ENCODE measurements at regions not wholly inside any gene's neighbourhood (a gene's known extent, or its start where the extent isn't known, plus 50 kb on each side); places are given as distances from the start of the nearest gene placed in this dataset.

GRCh38 chr6:135789375-135790050 is 62.0 kb upstream of the PDE7B start:
- no peak for DNase-seq (ENCODE audit: extremely low spot score)
- H3K4me3 ChIP-seq (ENCODE audit: low read depth, low read length): no peak overlapping the region
- H3K36me3 ChIP-seq (ENCODE audit: insufficient read depth): no peaks in the 10 kb centered on the region
- 33% methylated on average over 6 of the region's 6 CpGs for WGBS
- no peaks in the 10 kb centered on the region for H3K4me1 ChIP-seq (ENCODE audit: insufficient read depth)
- peak overlapping the region; percentile 10 for H3K27ac ChIP-seq (ENCODE audit: low read depth)

GRCh38 chr6:135791441-135791840 is 60.1 kb upstream of the PDE7B start:
- H3K27ac ChIP-seq (ENCODE audit: low read depth): no peak overlapping the region
- H3K36me3 ChIP-seq (ENCODE audit: insufficient read depth): no peaks in the 10 kb centered on the region
- 92% methylated on average over 4 of the region's 4 CpGs for WGBS
- H3K4me3 ChIP-seq (ENCODE audit: low read depth, low read length): no peak overlapping the region
- DNase-seq (ENCODE audit: extremely low spot score): no peak
- H3K4me1 ChIP-seq (ENCODE audit: insufficient read depth): no peaks in the 10 kb centered on the region

DNA sequence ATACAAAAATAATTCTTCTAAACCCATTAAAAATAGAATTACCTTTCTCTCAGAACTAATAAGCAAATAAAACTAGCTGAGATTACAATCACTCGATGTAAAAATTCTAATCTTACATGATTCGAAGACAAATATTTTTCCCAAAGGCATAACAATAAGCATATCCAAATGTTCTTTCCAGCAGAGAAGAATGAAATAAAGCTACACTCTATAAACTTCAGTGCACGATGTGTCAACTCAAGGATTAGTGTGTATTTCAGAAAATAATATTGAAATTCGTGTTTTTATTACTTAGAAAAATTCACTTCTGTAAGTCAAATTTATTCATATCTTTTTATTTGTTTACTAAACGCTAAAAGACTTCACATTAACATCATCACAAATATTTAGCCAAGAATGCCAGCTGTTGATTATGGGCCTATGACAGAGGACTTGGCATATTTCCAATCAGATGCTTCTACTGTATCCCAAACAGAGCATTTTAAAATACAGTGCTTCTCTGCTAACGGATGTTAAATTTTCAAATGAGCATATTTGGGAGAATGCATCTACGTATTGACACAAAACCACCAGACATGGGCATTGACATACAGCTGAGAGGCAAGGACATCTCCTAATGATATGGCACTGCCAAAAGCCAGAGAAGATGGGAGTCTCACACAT is 54.7 kb upstream of the PDE7B start:
- Histone ChIP-seq H3K27ac (ENCODE audit: low read depth) (no peak overlapping the region), H3K36me3 (ENCODE audit: insufficient read depth) (no peaks in the 10 kb centered on the region), H3K4me3 (ENCODE audit: low read depth, low read length) (no peak overlapping the region), H3K4me1 (ENCODE audit: insufficient read depth) (no peaks in the 10 kb centered on the region)
- no peak for DNase-seq (ENCODE audit: extremely low spot score)
- WGBS: 35% methylated on average over 7 of the region's 7 CpGs

GRCh38 chr6:135797361-135797760 is 54.1 kb upstream of the PDE7B start:
- H3K27ac ChIP-seq (ENCODE audit: low read depth): no peak overlapping the region
- no peak for DNase-seq (ENCODE audit: extremely low spot score)
- H3K36me3 ChIP-seq (ENCODE audit: insufficient read depth): no peaks in the 10 kb centered on the region
- 68% methylated on average over 3 of the region's 3 CpGs for WGBS
- no peak overlapping the region for H3K4me3 ChIP-seq (ENCODE audit: low read depth, low read length)
- H3K4me1 ChIP-seq (ENCODE audit: insufficient read depth): no peaks in the 10 kb centered on the region

DNA sequence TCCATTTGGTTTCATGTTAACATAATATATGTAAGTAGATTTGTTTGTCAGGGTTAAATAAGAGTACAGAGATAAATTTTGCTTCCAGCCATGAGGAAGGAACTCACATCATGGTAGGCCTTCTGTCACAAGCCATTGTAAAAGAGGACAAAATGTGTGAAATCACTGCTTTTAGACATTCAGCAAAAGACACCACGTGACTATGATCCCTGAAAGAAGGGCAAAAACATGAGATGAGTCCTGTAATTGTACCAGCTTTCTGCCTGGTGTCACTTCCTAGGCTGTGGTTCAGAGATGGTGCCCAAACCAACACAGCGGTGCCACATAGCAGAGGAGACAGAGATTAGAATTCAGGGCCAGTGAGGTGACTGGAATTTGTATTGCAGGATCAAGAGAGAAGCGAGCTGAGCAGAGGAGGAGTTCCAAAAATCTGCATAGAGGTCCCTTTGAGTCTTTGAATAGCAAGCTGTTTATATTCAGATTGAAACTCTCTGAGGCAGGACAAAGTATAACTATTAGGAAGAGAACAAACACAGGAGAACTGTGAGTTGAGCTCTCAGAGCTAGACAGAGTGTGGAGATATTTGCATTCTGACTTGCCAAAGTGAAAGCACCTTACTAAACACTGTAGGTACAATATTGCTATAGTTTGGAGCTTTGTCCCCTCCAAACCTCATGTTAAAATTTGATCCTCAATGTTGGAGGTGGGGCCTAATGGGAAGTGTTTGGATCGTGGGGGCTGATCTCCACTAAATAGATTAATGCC is 52.6 kb upstream of the PDE7B start:
- Histone ChIP-seq H3K4me1 (ENCODE audit: insufficient read depth) (no peaks in the 10 kb centered on the region), H3K4me3 (ENCODE audit: low read depth, low read length) (no peak overlapping the region), H3K27ac (ENCODE audit: low read depth) (no peak overlapping the region), H3K36me3 (ENCODE audit: insufficient read depth) (no peaks in the 10 kb centered on the region)
- no peak for DNase-seq (ENCODE audit: extremely low spot score)
- WGBS: 89% methylated on average over 4 of the region's 4 CpGs
